ENCODE measurements at regions not wholly inside any gene's neighbourhood (a gene's known extent, or its start where the extent isn't known, plus 50 kb on each side); places are given as distances from the start of the nearest gene placed in this dataset.
"Not testable (repeated sequence)": the region's sequence is repeated elsewhere in the genome, so short reads cannot be mapped to it uniquely, and the experiment has no call there.

GRCh38 chr2:95676573-95676972 lies 84.8 kb downstream of the TRIM43 start:
- not testable (repeated sequence) for TF ChIP-seq POLR2A, CTCF, POLR2AphosphoS5 (IDR thresholded peaks at IDR 0.05)
